Ascending aorta (tissue), 2 donors: ENCODE measurements at regions not wholly inside any gene's neighbourhood (a gene's known extent, or its start where the extent isn't known, plus 50 kb on each side); places are given as distances from the start of the nearest gene placed in this dataset.

Experiments
- DNase-seq, 2 donors: peaks; one replicate each; pipeline ENCODE4 v3.0.0-alpha.2; 2019; ENCODE audit warnings: low spot score in 2 of 2
- H3K27ac ChIP-seq, 2 donors: fragments of 200-600 bp; sonication (generic); one replicate each; pipeline ENCODE4 v1.5.1; 2016 to 2017; ENCODE audit warnings: mild to moderate bottlenecking in 1 of 2
- H3K27me3 ChIP-seq: fragments of 200-600 bp; sonication (generic); one replicate; pipeline ENCODE4 v1.5.1; 2017
- H3K36me3 ChIP-seq, 2 donors: fragments of 200-600 bp; sonication (generic); one replicate each; pipeline ENCODE4 v1.5.1; 2016
- H3K4me1 ChIP-seq, 2 donors: fragments of 200-600 bp; sonication (generic); one replicate each; pipeline ENCODE4 v1.5.1; 2016 to 2017; ENCODE audit warnings: mild to moderate bottlenecking in 1 of 2
- H3K4me3 ChIP-seq, 2 donors: fragments of 200-600 bp; sonication (generic); one replicate each; pipeline ENCODE4 v1.5.1; 2016 to 2017; ENCODE audit warnings: mild to moderate bottlenecking in 1 of 2
- H3K9me3 ChIP-seq, 2 donors: fragments of 200-600 bp; sonication (generic); one replicate each; pipeline ENCODE4 v1.5.1; 2016
- intact Hi-C: fragments of 100-400 bp; cut with DNase I; formaldehyde crosslinking; loops from one replicate; pipeline ENCODE4 v1.15.1; 2023
- TF ChIP-seq, protein P1 (sequence below), 3 experiments: fragments of 200-600 bp in 2 of 3; fragments of 450-650 bp in 1 of 3; sonication (generic) in 2 of 3; IDR thresholded peaks; one replicate each; pipeline ENCODE4 v1.5.1; 2016 to 2019; ENCODE audit warnings: antibody characterized with exemption in 3 of 3, mild to moderate bottlenecking in 1 of 3, moderate library complexity in 1 of 3

- no peaks in the 10 kb centered on the region for H3K4me1 ChIP-seq
- intact Hi-C loops, result no loop called here
- no peak overlapping the region for H3K4me3 ChIP-seq
- TF ChIP-seq, protein P1, sequence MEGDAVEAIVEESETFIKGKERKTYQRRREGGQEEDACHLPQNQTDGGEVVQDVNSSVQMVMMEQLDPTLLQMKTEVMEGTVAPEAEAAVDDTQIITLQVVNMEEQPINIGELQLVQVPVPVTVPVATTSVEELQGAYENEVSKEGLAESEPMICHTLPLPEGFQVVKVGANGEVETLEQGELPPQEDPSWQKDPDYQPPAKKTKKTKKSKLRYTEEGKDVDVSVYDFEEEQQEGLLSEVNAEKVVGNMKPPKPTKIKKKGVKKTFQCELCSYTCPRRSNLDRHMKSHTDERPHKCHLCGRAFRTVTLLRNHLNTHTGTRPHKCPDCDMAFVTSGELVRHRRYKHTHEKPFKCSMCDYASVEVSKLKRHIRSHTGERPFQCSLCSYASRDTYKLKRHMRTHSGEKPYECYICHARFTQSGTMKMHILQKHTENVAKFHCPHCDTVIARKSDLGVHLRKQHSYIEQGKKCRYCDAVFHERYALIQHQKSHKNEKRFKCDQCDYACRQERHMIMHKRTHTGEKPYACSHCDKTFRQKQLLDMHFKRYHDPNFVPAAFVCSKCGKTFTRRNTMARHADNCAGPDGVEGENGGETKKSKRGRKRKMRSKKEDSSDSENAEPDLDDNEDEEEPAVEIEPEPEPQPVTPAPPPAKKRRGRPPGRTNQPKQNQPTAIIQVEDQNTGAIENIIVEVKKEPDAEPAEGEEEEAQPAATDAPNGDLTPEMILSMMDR (IDR thresholded peaks at IDR 0.05), result no peak
- no peaks in the 10 kb centered on the region for H3K36me3 ChIP-seq
- no peaks in the 10 kb centered on the region for H3K27me3 ChIP-seq
- H3K27ac ChIP-seq, result no peak overlapping the region
- H3K9me3 ChIP-seq, result no peaks in the 10 kb centered on the region
- DNase-seq, result no peak
These were observed 318.7 kb upstream of the NBEA start for GRCh38 chr13:34623331-34623730.

DNA sequence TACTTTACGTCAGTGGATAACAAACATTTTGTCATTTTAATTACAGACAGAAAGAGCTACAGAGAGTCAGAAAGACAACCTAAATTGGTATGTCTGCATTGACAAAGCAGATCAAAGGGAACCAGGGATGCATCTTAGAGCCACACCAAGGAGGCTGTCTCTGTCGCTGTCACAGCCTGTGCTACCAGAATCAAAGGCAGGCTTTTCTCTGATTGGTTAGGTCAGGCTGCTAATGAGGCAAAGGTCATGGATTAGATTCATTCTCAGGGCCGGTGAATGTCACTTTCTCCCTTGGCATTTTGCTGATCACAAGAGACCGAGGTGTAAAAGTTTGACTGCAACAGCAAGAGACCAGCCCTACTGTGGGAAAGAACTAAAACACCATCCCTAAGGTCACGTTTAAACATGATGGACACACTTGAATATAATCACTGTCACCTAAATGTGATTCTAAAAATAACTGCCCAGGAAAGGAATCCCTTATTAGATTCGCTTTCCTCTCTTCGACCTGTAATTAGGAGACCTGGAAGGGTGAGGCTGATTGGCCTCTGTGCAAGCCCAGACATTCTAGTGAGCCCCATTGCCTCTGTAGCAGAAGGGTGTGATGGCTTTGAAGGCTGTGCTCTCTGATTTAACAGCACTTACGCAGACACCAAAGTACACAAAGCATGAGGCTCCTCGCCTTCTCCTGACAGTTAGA lies 314.4 kb upstream of the NBEA start:
- Histone ChIP-seq H3K36me3 (no peaks in the 10 kb centered on the region), H3K27me3 (no peaks in the 10 kb centered on the region), H3K27ac (no peak overlapping the region), H3K9me3 (no peaks in the 10 kb centered on the region), H3K4me3 (no peak overlapping the region), H3K4me1 (no peaks in the 10 kb centered on the region)
- intact Hi-C loops, result no loop called here
- no peak for DNase-seq
- TF ChIP-seq, protein P1 (IDR thresholded peaks at IDR 0.05), result no peak

- no peak for DNase-seq
- Histone ChIP-seq H3K4me3 (no peak overlapping the region), H3K9me3 (no peaks in the 10 kb centered on the region), H3K27ac (no peak overlapping the region), H3K4me1 (no peaks in the 10 kb centered on the region), H3K27me3 (no peaks in the 10 kb centered on the region), H3K36me3 (no peaks in the 10 kb centered on the region)
- intact Hi-C loops, result no loop called here
- TF ChIP-seq, protein P1 (IDR thresholded peaks at IDR 0.05), result no peak
These were observed 313.8 kb upstream of the NBEA start for GRCh38 chr13:34628209-34628682.

DNA sequence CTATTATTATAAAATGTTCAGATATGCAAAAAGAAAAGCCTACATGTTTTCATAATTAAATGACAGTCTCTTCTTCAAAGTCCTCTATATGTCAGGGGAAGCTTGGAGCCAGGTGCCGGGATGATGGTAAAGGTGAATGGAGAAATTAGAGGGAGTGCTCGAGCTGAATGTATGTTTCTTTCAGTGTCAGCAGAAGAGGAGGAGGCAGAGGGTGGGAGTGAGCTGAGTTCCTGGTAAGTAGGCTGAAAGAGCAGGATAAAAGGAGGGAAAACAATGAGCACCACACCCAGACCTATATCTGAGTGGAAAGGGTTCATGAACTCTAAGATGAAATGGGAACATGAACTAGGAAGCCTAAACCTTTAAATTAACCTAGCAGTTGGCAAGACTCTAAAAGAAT lies 307.6 kb upstream of the NBEA start:
- Histone ChIP-seq H3K9me3 (no peaks in the 10 kb centered on the region), H3K27ac (no peak overlapping the region), H3K4me3 (no peak overlapping the region), H3K36me3 (no peaks in the 10 kb centered on the region), H3K27me3 (no peaks in the 10 kb centered on the region), H3K4me1 (no peaks in the 10 kb centered on the region)
- no peak for DNase-seq
- TF ChIP-seq, protein P1 (IDR thresholded peaks at IDR 0.05), result no peak
- intact Hi-C loops, result no loop called here

GRCh38 chr13:34637138-34637537 lies 304.9 kb upstream of the NBEA start:
- TF ChIP-seq, protein P1 (IDR thresholded peaks at IDR 0.05), result no peak
- intact Hi-C loops, result no loop called here
- no peak overlapping the region for H3K27ac ChIP-seq
- no peaks in the 10 kb centered on the region for H3K4me1 ChIP-seq
- H3K36me3 ChIP-seq, result no peaks in the 10 kb centered on the region
- H3K27me3 ChIP-seq, result no peaks in the 10 kb centered on the region
- H3K4me3 ChIP-seq, result no peak overlapping the region
- no peaks in the 10 kb centered on the region for H3K9me3 ChIP-seq
- no peak for DNase-seq
